ENCODE measurements at regions not wholly inside any gene's neighbourhood (a gene's known extent, or its start where the extent isn't known, plus 50 kb on each side); places are given as distances from the start of the nearest gene placed in this dataset.
A peak's percentile ranks its signal among the peaks of the same experiment; 100 is the strongest.

DNA sequence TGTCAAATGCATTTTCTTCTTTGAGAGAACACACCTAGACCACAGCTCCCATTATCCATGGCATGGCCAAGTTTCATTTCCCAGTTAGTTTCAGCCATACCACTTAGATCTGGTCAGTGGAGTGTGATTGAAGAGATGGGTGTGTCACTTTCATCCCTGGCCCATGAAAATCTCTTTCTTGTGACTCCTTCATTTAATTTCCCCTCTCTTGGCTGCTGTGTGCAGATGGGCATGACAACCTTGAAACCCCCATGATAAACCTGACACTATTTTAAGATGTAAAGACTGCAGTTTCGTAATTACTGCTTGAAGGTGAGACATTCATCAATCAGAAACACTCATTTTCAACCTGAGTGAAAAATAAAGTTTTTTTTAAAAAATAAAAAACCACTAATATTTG is 284.9 kb downstream of the IL15 start:
- TF ChIP-seq GATA2 (IDR thresholded peaks at IDR 0.05; ENCODE audit: low read depth, low read length) (no peak), GATA3 (IDR thresholded peaks at IDR 0.05; ENCODE audit: low read depth, low read length) (no peak)

DNA sequence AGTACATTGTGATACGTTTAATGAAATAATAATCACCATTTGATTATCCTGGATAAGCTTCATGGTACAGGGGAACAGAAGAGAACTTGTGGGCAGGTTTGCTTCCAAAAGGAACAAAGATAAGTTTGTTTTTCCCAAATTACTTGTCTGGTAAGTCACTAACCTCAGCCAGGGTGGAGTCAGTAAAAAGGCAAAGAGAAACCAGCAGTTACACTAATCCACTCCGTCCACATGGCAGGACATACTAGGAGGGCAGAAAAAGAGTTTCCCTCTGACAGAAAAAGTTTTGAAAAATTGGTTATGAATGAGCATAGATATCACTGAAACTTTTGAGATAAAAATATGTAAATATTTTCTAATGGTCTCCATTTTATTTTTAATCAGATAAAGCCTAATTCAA is 285.9 kb downstream of the IL15 start:
- no peak for TF ChIP-seq GATA2 (IDR thresholded peaks at IDR 0.05; ENCODE audit: low read depth, low read length)
- no peak for TF ChIP-seq GATA3 (IDR thresholded peaks at IDR 0.05; ENCODE audit: low read depth, low read length)

DNA sequence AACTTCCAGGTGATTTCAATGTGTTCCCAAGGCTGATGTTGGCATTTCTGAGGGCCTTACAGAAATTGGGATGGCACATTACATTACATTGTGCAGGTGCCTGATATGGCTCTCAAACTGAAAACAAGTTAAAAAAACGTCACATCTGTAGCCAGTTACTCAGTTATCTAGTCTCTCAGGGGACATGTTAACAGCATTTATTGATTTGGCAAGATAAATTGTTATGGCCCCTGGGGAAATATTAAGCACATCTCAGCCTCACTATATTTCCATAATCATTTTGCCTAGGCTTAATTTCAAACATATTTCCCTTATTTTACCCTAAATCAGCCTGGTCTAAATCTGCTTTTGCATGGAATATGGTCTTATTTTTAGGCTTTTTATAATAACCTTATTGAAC is 290.0 kb downstream of the IL15 start:
- TF ChIP-seq GATA3 (IDR thresholded peaks at IDR 0.05; ENCODE audit: low read depth, low read length) (peak; percentile 95), GATA2 (IDR thresholded peaks at IDR 0.05; ENCODE audit: low read depth, low read length) (peak; percentile 92)

DNA sequence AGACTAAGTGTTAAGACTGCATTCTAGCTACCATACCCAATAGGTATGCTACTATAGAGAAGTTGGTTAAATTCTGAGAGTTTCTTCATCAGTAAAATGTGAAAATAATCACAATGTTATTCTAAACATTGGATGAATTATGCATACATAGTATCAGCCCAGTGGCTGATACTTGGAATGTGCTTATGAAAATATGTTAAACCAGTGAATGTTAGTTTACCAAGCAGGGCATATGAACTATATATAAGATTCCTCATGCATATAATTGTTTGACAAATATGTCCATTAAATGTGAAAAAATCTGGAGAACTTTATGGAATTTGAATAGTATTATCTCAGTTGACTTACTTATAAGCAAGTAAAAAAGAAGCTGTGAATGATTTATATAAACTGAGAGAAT is 296.1 kb downstream of the IL15 start:
- TF ChIP-seq GATA2 (IDR thresholded peaks at IDR 0.05; ENCODE audit: low read depth, low read length) (no peak), GATA3 (IDR thresholded peaks at IDR 0.05; ENCODE audit: low read depth, low read length) (no peak)

DNA sequence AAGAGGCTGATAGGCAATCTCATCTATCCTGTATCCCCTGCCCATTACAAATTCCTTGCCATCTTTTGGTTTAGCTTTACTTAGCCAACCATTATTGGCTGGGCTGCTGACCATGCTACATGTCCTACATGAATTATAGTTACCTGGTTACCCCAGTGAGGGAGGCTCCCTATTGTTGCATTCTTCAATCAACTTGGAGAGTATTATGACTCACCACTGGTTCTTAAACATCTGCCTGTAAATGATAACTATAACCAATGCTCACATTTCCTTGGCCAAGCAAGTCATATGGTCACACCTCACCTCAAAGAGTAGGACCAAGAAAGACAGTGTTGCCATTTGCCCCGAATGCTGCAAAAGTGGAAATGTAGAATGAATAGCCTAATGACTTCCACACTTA is 297.6 kb downstream of the IL15 start:
- no peak for TF ChIP-seq GATA3 (IDR thresholded peaks at IDR 0.05; ENCODE audit: low read depth, low read length)
- no peak for TF ChIP-seq GATA2 (IDR thresholded peaks at IDR 0.05; ENCODE audit: low read depth, low read length)

DNA sequence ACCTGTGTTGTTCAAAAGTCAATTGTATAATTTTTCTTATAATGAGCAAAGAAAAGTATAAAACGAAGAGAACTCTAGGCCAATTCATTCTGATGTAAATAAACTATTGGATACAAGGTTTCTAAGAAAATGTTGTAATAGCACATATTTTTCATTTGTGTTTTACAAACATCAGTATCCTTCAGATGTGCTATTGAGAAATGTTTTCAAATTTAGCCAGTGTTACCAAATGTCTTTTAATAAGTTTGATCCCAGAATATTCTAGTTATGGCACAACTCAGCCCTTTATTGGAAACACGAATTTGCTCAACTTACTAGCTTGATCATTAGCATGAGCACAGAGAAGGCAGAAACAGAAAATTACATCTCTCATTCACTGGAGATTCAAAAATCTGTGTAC is 319.3 kb downstream of the IL15 start:
- TF ChIP-seq GATA3 (IDR thresholded peaks at IDR 0.05; ENCODE audit: low read depth, low read length), result no peak
- no peak for TF ChIP-seq GATA2 (IDR thresholded peaks at IDR 0.05; ENCODE audit: low read depth, low read length)

DNA sequence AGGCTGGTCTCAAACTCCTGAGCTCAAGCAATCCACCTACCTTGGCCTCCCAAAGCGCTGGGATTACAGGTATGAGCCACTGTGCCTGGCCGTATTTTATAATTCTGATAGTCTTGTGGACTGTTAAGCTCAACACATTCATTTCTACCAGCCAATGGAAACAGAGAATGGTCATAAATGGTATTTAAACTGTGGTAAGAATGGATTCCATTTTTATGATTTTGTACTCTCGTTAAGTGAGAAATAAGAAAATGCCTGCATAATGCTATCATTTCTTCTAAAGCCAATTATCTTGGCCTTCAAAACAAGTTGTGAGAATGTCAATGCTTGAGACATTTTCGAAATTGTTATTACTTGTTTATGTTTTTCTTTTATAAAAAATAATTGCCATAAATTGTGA is 321.0 kb downstream of the IL15 start:
- TF ChIP-seq GATA3 (IDR thresholded peaks at IDR 0.05; ENCODE audit: low read depth, low read length) (no peak), GATA2 (IDR thresholded peaks at IDR 0.05; ENCODE audit: low read depth, low read length) (no peak)

DNA sequence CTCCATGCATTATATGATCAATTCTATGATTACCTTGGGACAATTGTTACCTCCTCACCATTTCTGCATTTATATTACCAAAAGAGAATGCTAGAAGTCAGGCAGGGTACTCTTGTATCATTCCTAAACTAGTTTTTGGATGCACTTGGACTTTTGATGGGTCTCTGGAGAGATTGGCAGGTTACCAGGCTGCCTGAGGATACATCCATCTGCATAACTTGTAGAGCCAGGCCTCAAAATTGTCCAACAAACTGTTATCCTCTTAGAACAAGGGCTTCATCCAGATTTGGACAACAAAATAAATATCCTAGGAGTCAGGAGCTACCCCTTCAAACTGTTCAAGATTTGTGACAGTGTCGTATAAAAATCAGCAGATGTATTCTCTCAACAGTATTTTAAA is 326.1 kb downstream of the IL15 start:
- TF ChIP-seq GATA2 (IDR thresholded peaks at IDR 0.05; ENCODE audit: low read depth, low read length) (no peak), GATA3 (IDR thresholded peaks at IDR 0.05; ENCODE audit: low read depth, low read length) (no peak)

DNA sequence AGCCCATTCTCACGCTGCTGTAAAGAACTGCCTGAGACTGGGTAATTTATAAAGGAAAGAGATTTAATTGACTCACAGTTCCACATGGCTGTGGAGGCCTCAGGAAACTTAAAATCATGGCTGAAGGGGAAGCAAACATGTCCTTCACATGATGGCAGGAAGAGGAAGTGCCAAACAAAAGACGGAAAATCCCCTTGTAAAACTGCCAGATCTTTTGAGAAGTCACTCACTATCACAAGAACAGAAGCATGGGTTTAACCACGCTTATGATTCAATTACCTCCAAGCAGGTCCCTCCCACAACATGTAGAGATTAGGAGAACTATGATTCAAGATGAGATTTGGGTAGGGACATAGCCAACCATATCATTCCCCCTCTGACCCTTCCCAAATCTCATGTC is 335.5 kb downstream of the IL15 start:
- TF ChIP-seq GATA2 (IDR thresholded peaks at IDR 0.05; ENCODE audit: low read depth, low read length) (no peak), GATA3 (IDR thresholded peaks at IDR 0.05; ENCODE audit: low read depth, low read length) (no peak)

DNA sequence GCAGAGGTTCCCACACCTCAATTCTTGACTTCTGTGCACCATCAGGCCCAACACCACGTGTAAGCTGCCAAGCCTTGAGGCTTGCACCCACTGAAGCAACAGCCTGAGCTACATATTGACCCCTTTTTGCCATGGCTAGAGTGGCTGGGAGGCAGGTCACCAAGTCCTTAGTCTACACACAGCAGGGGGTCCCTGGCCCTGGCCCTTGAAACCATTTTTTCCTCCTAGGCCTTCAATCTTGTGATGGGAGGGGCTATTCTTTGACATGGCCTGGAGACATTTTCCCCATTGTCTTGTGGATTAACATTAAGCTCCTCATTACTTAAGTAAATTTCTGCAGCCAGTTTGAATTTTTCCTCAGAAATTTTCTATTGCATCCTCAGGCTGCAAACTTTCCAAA is 336.6 kb downstream of the IL15 start:
- no peak for TF ChIP-seq GATA2 (IDR thresholded peaks at IDR 0.05; ENCODE audit: low read depth, low read length)
- TF ChIP-seq GATA3 (IDR thresholded peaks at IDR 0.05; ENCODE audit: low read depth, low read length), result no peak

All from SH-SY5Y (cell line).